ENCODE measurements at regions not wholly inside any gene's neighbourhood (a gene's known extent, or its start where the extent isn't known, plus 50 kb on each side); places are given as distances from the start of the nearest gene placed in this dataset.
A peak's percentile ranks its signal among the peaks of the same experiment; 100 is the strongest.

GRCh38 chr1:68293609-68294366 lies 61.5 kb upstream of the WLS start (continued):
- TF ChIP-seq RAD21 (IDR thresholded peaks at IDR 0.05 in 1 of 2, conservative IDR thresholded peaks at IDR 0.05 in 1 of 2; ENCODE audit: low read depth in 2 of 2, low read length in 2 of 2) (0 out of 4 replicates have a peak, but pooled peaks of 1 of the 2 experiments have one; percentile 2), RNF2 (IDR thresholded peaks at IDR 0.05; ENCODE audit: borderline replicate concordance, low read depth, low read length, missing control alignments, poor library complexity, severe bottlenecking) (no peak), TBP (IDR thresholded peaks at IDR 0.05; ENCODE audit: low read depth, low read length) (0 out of 2 replicates have a peak, but pooled peaks have one; percentile 17), EP300 (IDR thresholded peaks at IDR 0.05; ENCODE audit: borderline replicate concordance in 1 of 2, low read depth in 2 of 2, low read length in 2 of 2) (peak in 1 of 2 experiments; percentile 86; a peak in 1 of 3 replicates), BRCA1 (IDR thresholded peaks at IDR 0.05; ENCODE audit: low read depth, low read length) (no peak), SP1 (IDR thresholded peaks at IDR 0.05; ENCODE audit: low read depth, low read length) (peak; percentile 82), HDAC2 (IDR thresholded peaks at IDR 0.05; ENCODE audit: borderline replicate concordance in 1 of 2, low read depth in 2 of 2, low read length in 2 of 2) (peak; percentile 80 to 95; a peak in 3 of 4 replicates), EGR1 (IDR thresholded peaks at IDR 0.05; ENCODE audit: borderline replicate concordance, low read depth, low read length) (no peak), CHD1 (IDR thresholded peaks at IDR 0.05; ENCODE audit: low read depth, low read length) (no peak), RXRA (IDR thresholded peaks at IDR 0.05; ENCODE audit: insufficient read depth, low read depth, low read length) (no peak), KDM1A (IDR thresholded peaks at IDR 0.05; ENCODE audit: borderline replicate concordance, low read length) (no peak), SIRT6 (IDR thresholded peaks at IDR 0.05; ENCODE audit: low read length) (no peak), PHF8 (conservative IDR thresholded peaks at IDR 0.05; ENCODE audit: low read depth, low read length) (no peak), ATF3 (IDR thresholded peaks at IDR 0.05; ENCODE audit: insufficient read depth, low read depth, low read length) (no peak), EZH2 (IDR thresholded peaks at IDR 0.05; ENCODE audit: low read depth, low read length, severe bottlenecking) (peak; percentile 7), NANOG (IDR thresholded peaks at IDR 0.05; ENCODE audit: insufficient read depth, low read depth, low read length, poor library complexity, severe bottlenecking) (peak; percentile 95), SIX5 (IDR thresholded peaks at IDR 0.05; ENCODE audit: low read depth, low read length) (no peak), TEAD4 (IDR thresholded peaks at IDR 0.05; ENCODE audit: low read depth, low read length) (peak; percentile 95)
